CD4-positive, alpha-beta memory T cell (primary cell): ENCODE measurements at regions not wholly inside any gene's neighbourhood (a gene's known extent, or its start where the extent isn't known, plus 50 kb on each side); places are given as distances from the start of the nearest gene placed in this dataset.

Source experiments
- CTCF ChIA-PET: fragments of 350-600 bp; sonication (Branson Sonifier 250); formaldehyde crosslinking; loops from one replicate; lab custom pipeline; 2021; ENCODE audit warnings: inconsistent platforms; ENCODE audit not compliant: partially characterized antibody; lab: Charles Lee
- POLR2A ChIA-PET: fragments of 350-600 bp; sonication (Branson Sonifier 250); formaldehyde crosslinking; loops from one replicate; lab custom pipeline; 2021; ENCODE audit not compliant: partially characterized antibody; lab: Charles Lee
- DNase-seq, 5 donors: peaks; one replicate each; pipeline versions ENCODE4 v3.0.0 to v3.0.0-alpha.2; 2020 to 2022; ENCODE audit warnings: mixed read lengths in 1 of 5
- H3K27ac ChIP-seq: one replicate; pipeline ENCODE4 v1.7.0; 2013; ENCODE audit warnings: low read depth, low read length
- H3K27me3 ChIP-seq: 2 replicates; pipeline ENCODE4 v1.7.0; 2013; ENCODE audit warnings: mild to moderate bottlenecking, low read length, moderate library complexity; ENCODE audit not compliant: insufficient read depth
- H3K36me3 ChIP-seq: 2 replicates; pipeline ENCODE4 v1.7.0; 2013; ENCODE audit warnings: mild to moderate bottlenecking, low read length, moderate library complexity; ENCODE audit not compliant: insufficient read depth
- H3K4me1 ChIP-seq: 2 replicates; pipeline ENCODE4 v1.7.0; 2013; ENCODE audit warnings: mild to moderate bottlenecking, low read length, moderate library complexity; ENCODE audit not compliant: insufficient read depth
- H3K4me3 ChIP-seq, 2 donors: one replicate each; pipeline ENCODE4 v1.7.0; 2013; ENCODE audit warnings: low read length in 2 of 2, mild to moderate bottlenecking in 1 of 2
- H3K9me3 ChIP-seq, 2 donors: one replicate each; pipeline ENCODE4 v1.7.0; 2013; ENCODE audit warnings: low read length in 2 of 2, control low read depth in 1 of 2; ENCODE audit not compliant: control insufficient read depth in 1 of 2
- H3K27ac Mint-ChIP-seq, 7 donors: one replicate each; pipeline ENCODE4 v1.8.0; 2020 to 2021; ENCODE audit warnings: mixed read lengths in 7 of 7, mild to moderate bottlenecking in 6 of 7, inconsistent platforms in 3 of 7, moderate library complexity in 3 of 7
- H3K27me3 Mint-ChIP-seq, 2 donors: one replicate each; pipeline ENCODE4 v1.8.0; 2020 to 2021; ENCODE audit warnings: mixed read lengths in 2 of 2
- H3K36me3 Mint-ChIP-seq, 2 donors: one replicate each; pipeline ENCODE4 v1.8.0; 2020 to 2021; ENCODE audit warnings: mixed read lengths in 2 of 2, inconsistent platforms in 1 of 2, mild to moderate bottlenecking in 1 of 2
- H3K4me1 Mint-ChIP-seq, 4 donors: one replicate each; pipeline ENCODE4 v1.8.0; 2020 to 2021; ENCODE audit warnings: mixed read lengths in 4 of 4, mild to moderate bottlenecking in 1 of 4
- H3K4me3 Mint-ChIP-seq, 8 donors: one replicate each; pipeline ENCODE4 v1.8.0; 2020 to 2021; ENCODE audit warnings: mixed read lengths in 8 of 8, mild to moderate bottlenecking in 7 of 8, moderate library complexity in 6 of 8, inconsistent platforms in 3 of 8
- H3K9me3 Mint-ChIP-seq, 8 donors: one replicate each; pipeline ENCODE4 v1.8.0; 2020 to 2021; ENCODE audit warnings: mixed read lengths in 8 of 8, mild to moderate bottlenecking in 5 of 8, inconsistent platforms in 3 of 8, moderate library complexity in 1 of 8
- intact Hi-C: fragments of 100-400 bp; cut with micrococcal nuclease; formaldehyde crosslinking; loops from one replicate; pipeline ENCODE4 v1.15.1; 2023

GRCh38 chr17:15112846-15113617, 152.1 kb downstream of the PMP22 start:
- Mint-ChIP-seq H3K4me1 (no peaks in the 10 kb centered on the region), H3K27me3 (peaks cover 0 to 4% of the 10 kb centered on the region in 2 donors), H3K4me3 (no peak overlapping the region), H3K9me3 (peaks cover 0 to 12% (median 4%) of the 10 kb centered on the region in 8 donors), H3K36me3 (no peaks in the 10 kb centered on the region), H3K27ac (no peak overlapping the region)
- no peak for DNase-seq
- Histone ChIP-seq H3K27me3 (no peaks in the 10 kb centered on the region), H3K9me3 (no peaks in the 10 kb centered on the region), H3K4me3 (no peak overlapping the region), H3K36me3 (no peaks in the 10 kb centered on the region), H3K27ac (no peak overlapping the region), H3K4me1 (no peaks in the 10 kb centered on the region)
- ChIA-PET CTCF (no interaction called here), POLR2A (no interaction called here)
- intact Hi-C loops = no loop called here

GRCh38 chr17:15109608-15110007, 155.5 kb downstream of the PMP22 start:
- H3K4me1 Mint-ChIP-seq = no peaks in the 10 kb centered on the region
- ChIA-PET POLR2A (interaction anchor here (0.6 kb wide), 1 partner anchor 29 kb away, joined by 3 read pairs; no protein-coding TSS in a partner anchor), CTCF (no interaction called here)
- Histone ChIP-seq H3K27ac (no peak overlapping the region), H3K9me3 (no peaks in the 10 kb centered on the region), H3K4me3 (no peak overlapping the region), H3K27me3 (no peaks in the 10 kb centered on the region), H3K4me1 (no peaks in the 10 kb centered on the region), H3K36me3 (no peaks in the 10 kb centered on the region)
- DNase-seq = no peak
- H3K9me3 Mint-ChIP-seq = peaks cover 0 to 2% (median under 1%) of the 10 kb centered on the region in 8 donors
- H3K27ac Mint-ChIP-seq = no peak overlapping the region
- intact Hi-C loops = no loop called here
- no peaks in the 10 kb centered on the region for H3K36me3 Mint-ChIP-seq
- peaks cover 2% of the 10 kb centered on the region in 2 donors for H3K27me3 Mint-ChIP-seq
- no peak overlapping the region for H3K4me3 Mint-ChIP-seq

- intact Hi-C loops = no loop called here
- POLR2A ChIA-PET = interaction anchor here (0.6 kb wide), 1 partner anchor 30 kb away, joined by 3 read pairs; no protein-coding TSS in a partner anchor
- H3K4me3 ChIP-seq = no peak overlapping the region
- Mint-ChIP-seq H3K27ac (no peak overlapping the region), H3K27me3 (peaks cover 2% of the 10 kb centered on the region in 2 donors), H3K36me3 (no peaks in the 10 kb centered on the region), H3K4me3 (no peak overlapping the region), H3K9me3 (peaks cover 0 to 2% (median 0%) of the 10 kb centered on the region in 8 donors), H3K4me1 (no peaks in the 10 kb centered on the region)
- H3K4me1 ChIP-seq = no peaks in the 10 kb centered on the region
- H3K27ac ChIP-seq = no peak overlapping the region
- H3K27me3 ChIP-seq = no peaks in the 10 kb centered on the region
- CTCF ChIA-PET = no interaction called here
- H3K36me3 ChIP-seq = no peaks in the 10 kb centered on the region
- H3K9me3 ChIP-seq = no peaks in the 10 kb centered on the region
- DNase-seq = no peak
Measured at GRCh38 chr17:15108992-15109391, 156.1 kb downstream of the PMP22 start.

GRCh38 chr17:15106540-15106939, 158.6 kb downstream of the PMP22 start:
- no peaks in the 10 kb centered on the region for H3K4me1 Mint-ChIP-seq
- Histone ChIP-seq H3K4me1 (no peaks in the 10 kb centered on the region), H3K27ac (no peak overlapping the region), H3K4me3 (no peak overlapping the region), H3K36me3 (no peaks in the 10 kb centered on the region), H3K9me3 (no peaks in the 10 kb centered on the region), H3K27me3 (no peaks in the 10 kb centered on the region)
- ChIA-PET POLR2A (no interaction called here), CTCF (no interaction called here)
- no peak for DNase-seq
- H3K27ac Mint-ChIP-seq = no peak overlapping the region
- peaks cover 0 to 2% (median 0%) of the 10 kb centered on the region in 8 donors for H3K9me3 Mint-ChIP-seq
- intact Hi-C loops = no loop called here
- peaks cover 2 to 6% of the 10 kb centered on the region in 2 donors for H3K27me3 Mint-ChIP-seq
- no peaks in the 10 kb centered on the region for H3K36me3 Mint-ChIP-seq
- H3K4me3 Mint-ChIP-seq = no peak overlapping the region

GRCh38 chr17:15103785-15104184, 161.3 kb downstream of the PMP22 start:
- no peak overlapping the region for H3K4me3 ChIP-seq
- intact Hi-C loops = no loop called here
- no peak for DNase-seq
- no peak overlapping the region for H3K4me3 Mint-ChIP-seq
- POLR2A ChIA-PET = no interaction called here
- no peaks in the 10 kb centered on the region for H3K4me1 ChIP-seq
- H3K27ac ChIP-seq = no peak overlapping the region
- CTCF ChIA-PET = no interaction called here
- H3K27ac Mint-ChIP-seq = no peak overlapping the region
- no peaks in the 10 kb centered on the region for H3K9me3 ChIP-seq
- no peaks in the 10 kb centered on the region for H3K36me3 Mint-ChIP-seq
- H3K9me3 Mint-ChIP-seq = peaks cover 0 to 2% (median 0%) of the 10 kb centered on the region in 8 donors
- H3K4me1 Mint-ChIP-seq = no peaks in the 10 kb centered on the region
- H3K36me3 ChIP-seq = no peaks in the 10 kb centered on the region
- no peaks in the 10 kb centered on the region for H3K27me3 ChIP-seq
- peaks cover 4 to 9% of the 10 kb centered on the region in 2 donors for H3K27me3 Mint-ChIP-seq

GRCh38 chr17:15101175-15101574, 164.0 kb downstream of the PMP22 start:
- DNase-seq = no peak
- intact Hi-C loops = no loop called here
- POLR2A ChIA-PET = no interaction called here

GRCh38 chr17:15096511-15096910, 168.6 kb downstream of the PMP22 start:
- CTCF ChIA-PET = no interaction called here

More at GRCh38 chr17:15101175-15101574, 164.0 kb downstream of the PMP22 start:
- H3K9me3 ChIP-seq = no peaks in the 10 kb centered on the region
- no peaks in the 10 kb centered on the region for H3K4me1 ChIP-seq
- Mint-ChIP-seq H3K27me3 (peaks cover 5 to 7% of the 10 kb centered on the region in 2 donors), H3K4me3 (no peak overlapping the region), H3K4me1 (no peaks in the 10 kb centered on the region), H3K27ac (no peak overlapping the region), H3K36me3 (no peaks in the 10 kb centered on the region), H3K9me3 (peaks cover 0 to 2% (median 0%) of the 10 kb centered on the region in 8 donors)
- H3K4me3 ChIP-seq = no peak overlapping the region
- no peaks in the 10 kb centered on the region for H3K36me3 ChIP-seq
- H3K27me3 ChIP-seq = no peaks in the 10 kb centered on the region
- H3K27ac ChIP-seq = no peak overlapping the region
- CTCF ChIA-PET = no interaction called here

More at GRCh38 chr17:15096511-15096910, 168.6 kb downstream of the PMP22 start:
- Mint-ChIP-seq H3K9me3 (peaks cover 0 to 3% (median 0%) of the 10 kb centered on the region in 8 donors), H3K4me1 (no peaks in the 10 kb centered on the region), H3K27me3 (peaks cover 3 to 9% of the 10 kb centered on the region in 2 donors), H3K4me3 (no peak overlapping the region), H3K27ac (no peak overlapping the region), H3K36me3 (no peaks in the 10 kb centered on the region)
- intact Hi-C loops = no loop called here
- H3K27me3 ChIP-seq = no peaks in the 10 kb centered on the region
- no peak overlapping the region for H3K27ac ChIP-seq
- no peak overlapping the region for H3K4me3 ChIP-seq
- H3K4me1 ChIP-seq = no peaks in the 10 kb centered on the region
- no peak for DNase-seq
- POLR2A ChIA-PET = no interaction called here
- H3K9me3 ChIP-seq = no peaks in the 10 kb centered on the region
- no peaks in the 10 kb centered on the region for H3K36me3 ChIP-seq
